Endothelial cell of umbilical vein (primary cell): ENCODE measurements at regions not wholly inside any gene's neighbourhood (a gene's known extent, or its start where the extent isn't known, plus 50 kb on each side); places are given as distances from the start of the nearest gene placed in this dataset.

Experiments
- BruUV-seq: library from RNA; stranded (reverse); fragments of 400-500 nt; replicated peaks from 2 replicates; lab custom pipeline; 2021; lab: Mats Ljungman, UMichigan
- CTCF ChIA-PET: fragments of 300-600, 350-600 bp; sonication (Branson Sonifier 250); formaldehyde crosslinking; loops from one replicate; lab custom pipeline; 2021; ENCODE audit warnings: antibody characterized with exemption, inconsistent platforms; lab: Charles Lee
- POLR2A ChIA-PET: fragments of 300-600, 350-600 bp; sonication (Branson Sonifier 250); formaldehyde crosslinking; loops from one replicate; lab custom pipeline; 2021; ENCODE audit warnings: antibody characterized with exemption, inconsistent platforms; lab: Charles Lee
- DNase-seq: peaks from one replicate; pipeline ENCODE4 v3.0.0-alpha.2; 2011; ENCODE audit warnings: low read depth, low spot score
- FAIRE-seq: peaks from 2 replicates; lab custom pipeline; 2011; peaks lifted over from hg19 to GRCh38; lab: Jason Lieb, UNC
- H2AFZ ChIP-seq: 2 replicates; pipeline ENCODE4 v1.6.0; 2012; ENCODE audit warnings: low read depth, low read length, control low read depth, inconsistent platforms
- H3K27ac ChIP-seq: 2 replicates; pipeline ENCODE4 v1.5.1; 2011; ENCODE audit warnings: low read depth, mild to moderate bottlenecking, control low read depth, low read length, moderate library complexity; ENCODE audit not compliant: insufficient read depth
- H3K27me3 ChIP-seq, 2 experiments: 2 replicates each; pipeline versions ENCODE4 v1.6.0 to v1.6.1; 2011; ENCODE audit warnings: low read length in 2 of 2, mixed read lengths in 1 of 2; ENCODE audit not compliant: control insufficient read depth in 2 of 2, insufficient read depth in 2 of 2
- H3K36me3 ChIP-seq, 2 experiments: 2 replicates in 1 of 2; 3 replicates in 1 of 2; pipeline ENCODE4 v1.5.1; 2011; ENCODE audit warnings: low read length in 2 of 2, mild to moderate bottlenecking in 1 of 2, moderate library complexity in 1 of 2; ENCODE audit not compliant: control insufficient read depth in 2 of 2, insufficient read depth in 2 of 2; ENCODE audit errors: extremely low read depth in 1 of 2
- H3K4me1 ChIP-seq: 3 replicates; pipeline ENCODE4 v1.5.1; 2011; ENCODE audit warnings: mild to moderate bottlenecking, low read length; ENCODE audit not compliant: control insufficient read depth, insufficient read depth; ENCODE audit errors: extremely low read depth
- H3K4me2 ChIP-seq: 2 replicates; pipeline ENCODE4 v1.6.1; 2011; ENCODE audit warnings: low read length, control low read depth, mixed read lengths; ENCODE audit not compliant: insufficient read depth
- H3K4me3 ChIP-seq, 3 experiments: fragments of 200-600 bp in 1 of 3; sonication (generic), shearing (Covaris generic) in 1 of 3; replicated peaks in 1 of 3; 2 replicates each; pipeline ENCODE4 v1.5.1; 2011 to 2016; ENCODE audit warnings: control low read depth in 3 of 3, low read length in 3 of 3, mild to moderate bottlenecking in 2 of 3, inconsistent platforms in 1 of 3, low read depth in 1 of 3, moderate library complexity in 1 of 3; ENCODE audit not compliant: insufficient read depth in 1 of 3
- H3K79me2 ChIP-seq: 2 replicates; pipeline ENCODE4 v1.6.0; 2012; ENCODE audit warnings: low read length, inconsistent platforms; ENCODE audit not compliant: control insufficient read depth, insufficient read depth
- H3K9ac ChIP-seq: replicated peaks from 2 replicates; pipeline ENCODE3; 2011; ENCODE audit warnings: low read length, control low read depth; ENCODE audit not compliant: insufficient read depth; ENCODE audit errors: extremely low read depth
- H3K9me1 ChIP-seq: replicated peaks from 3 replicates; pipeline ENCODE4 v1.6.0; 2011; ENCODE audit warnings: mild to moderate bottlenecking, low read length; ENCODE audit not compliant: control insufficient read depth, insufficient read depth; ENCODE audit errors: extremely low read depth
- H3K9me3 ChIP-seq: replicated peaks from 2 replicates; pipeline ENCODE4 v1.5.1; 2012; ENCODE audit warnings: low read length, inconsistent platforms; ENCODE audit not compliant: control insufficient read depth, insufficient read depth
- H4K20me1 ChIP-seq: replicated peaks from 2 replicates; pipeline ENCODE3; 2011; ENCODE audit warnings: mild to moderate bottlenecking, low read length; ENCODE audit not compliant: control insufficient read depth, insufficient read depth; ENCODE audit errors: extremely low read depth
- EZH2 ChIP-seq: IDR thresholded peaks from 2 replicates; pipeline ENCODE4 v1.6.1; 2012; ENCODE audit warnings: borderline replicate concordance, low read depth, mild to moderate bottlenecking, moderate library complexity, low read length, inconsistent platforms; ENCODE audit not compliant: severe bottlenecking
- FOS ChIP-seq: IDR thresholded peaks from 2 replicates; pipeline ENCODE4 v1.6.1; 2011; ENCODE audit warnings: mild to moderate bottlenecking, low read length, moderate library complexity, borderline replicate concordance; ENCODE audit not compliant: insufficient read depth
- GATA2 ChIP-seq: IDR thresholded peaks from 2 replicates; pipeline ENCODE4 v1.7.0; 2011; ENCODE audit warnings: low read depth, mild to moderate bottlenecking, moderate library complexity, mixed read lengths, low read length; ENCODE audit not compliant: insufficient read length, insufficient read depth
- JUN ChIP-seq: IDR thresholded peaks from 2 replicates; pipeline ENCODE4 v1.6.1; 2011; ENCODE audit warnings: borderline replicate concordance, low read depth; ENCODE audit not compliant: insufficient read length, insufficient read depth
- MYC ChIP-seq: IDR thresholded peaks from one replicate; pipeline ENCODE4 v1.6.1; 2011; ENCODE audit warnings: mild to moderate bottlenecking, low read depth, low read length
- POLR2A ChIP-seq: IDR thresholded peaks from 2 replicates; pipeline ENCODE4 v1.6.1; 2012; ENCODE audit warnings: low read depth, mild to moderate bottlenecking, control low read depth, low read length
- POLR2AphosphoS5 ChIP-seq: IDR thresholded peaks from 2 replicates; pipeline ENCODE4 v1.6.1; 2012; ENCODE audit warnings: low read depth, mild to moderate bottlenecking, control low read depth, low read length, moderate library complexity; ENCODE audit not compliant: insufficient read depth
- dilution Hi-C: fragments of 300-500 bp; cut with MboI; formaldehyde crosslinking; loops from one replicate; pipeline ENCODE4 v1.15.0; 2019; ENCODE audit warnings: low sequenced_read_pairs; ENCODE audit not compliant: extremely low pct_ligation_motif_present
- intact Hi-C: fragments of 100-400 bp; cut with micrococcal nuclease; formaldehyde crosslinking; loops from one replicate; pipeline ENCODE4 v1.10.0; 2022
- TF ChIP-seq, protein P1 (sequence below): IDR thresholded peaks from 2 replicates; pipeline ENCODE4 v1.6.1; 2011; ENCODE audit not compliant: insufficient read depth, insufficient read length
- TF ChIP-seq, protein P2 (sequence below), 2 donors: IDR thresholded peaks; 1 replicate in 1 of 2; 2 replicates in 1 of 2; pipeline ENCODE4 v1.5.1; 2011; ENCODE audit warnings: low read length in 2 of 2, mild to moderate bottlenecking in 2 of 2, moderate library complexity in 2 of 2, control low read depth in 1 of 2, inconsistent platforms in 1 of 2, low read depth in 1 of 2; ENCODE audit not compliant: insufficient read depth in 1 of 2; ENCODE audit errors: extremely low read depth in 1 of 2

DNA sequence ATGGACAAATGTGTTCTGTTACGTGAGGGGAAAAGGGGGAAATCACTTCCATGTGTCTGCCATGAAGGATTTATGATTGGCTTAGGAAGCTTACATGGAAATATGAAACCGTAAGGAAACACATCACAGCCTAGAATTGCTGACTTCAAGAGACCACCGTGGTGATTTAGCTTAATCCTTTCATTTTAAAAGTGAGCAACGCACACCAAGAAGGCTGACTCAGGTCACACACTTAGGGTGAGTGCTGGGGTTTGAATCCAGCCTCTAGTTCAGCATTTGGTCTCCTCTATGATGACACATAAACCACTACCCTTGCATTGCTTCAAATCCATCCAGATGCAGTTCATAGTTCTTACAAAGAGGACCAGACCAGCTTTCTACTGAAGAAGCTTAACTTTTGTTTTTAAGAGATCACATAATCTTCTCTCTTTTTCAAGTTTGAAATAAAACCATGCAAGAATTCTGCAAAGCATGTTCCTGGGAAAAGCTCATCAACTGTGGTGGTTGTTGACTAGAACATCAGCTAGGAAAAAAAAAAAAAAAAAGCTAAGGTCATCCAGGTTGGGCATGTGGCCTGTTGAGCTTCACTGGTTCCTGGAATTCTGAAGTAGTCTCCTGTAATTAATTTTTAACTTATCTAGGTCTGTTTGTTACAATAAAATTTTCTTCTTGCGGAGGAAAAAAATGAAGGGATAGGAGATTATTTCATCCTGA, 60.2 kb upstream of the KL start:
- Histone ChIP-seq H3K27me3 (peaks cover 6 to 20% of the 10 kb centered on the region in 2 experiments), H2AFZ (no peak overlapping the region), H3K9me1 (no peaks in the 10 kb centered on the region), H3K4me3 (no peak overlapping the region), H3K27ac (no peak overlapping the region), H3K4me1 (no peaks in the 10 kb centered on the region), H3K36me3 (no peaks in the 10 kb centered on the region), H3K4me2 (no peak overlapping the region), H3K79me2 (no peaks in the 10 kb centered on the region), H4K20me1 (no peaks in the 10 kb centered on the region), H3K9me3 (no peaks in the 10 kb centered on the region), H3K9ac (no peak overlapping the region)
- intact Hi-C loops, result no loop called here
- no peak for TF ChIP-seq MYC
- TF ChIP-seq, protein P1, sequence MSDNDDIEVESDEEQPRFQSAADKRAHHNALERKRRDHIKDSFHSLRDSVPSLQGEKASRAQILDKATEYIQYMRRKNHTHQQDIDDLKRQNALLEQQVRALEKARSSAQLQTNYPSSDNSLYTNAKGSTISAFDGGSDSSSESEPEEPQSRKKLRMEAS, result no peak
- TF ChIP-seq EZH2, result no peak
- no peak for TF ChIP-seq POLR2AphosphoS5
- no peak for TF ChIP-seq JUN
- TF ChIP-seq GATA2, result no peak
- no peak for TF ChIP-seq POLR2A
- TF ChIP-seq, protein P2, sequence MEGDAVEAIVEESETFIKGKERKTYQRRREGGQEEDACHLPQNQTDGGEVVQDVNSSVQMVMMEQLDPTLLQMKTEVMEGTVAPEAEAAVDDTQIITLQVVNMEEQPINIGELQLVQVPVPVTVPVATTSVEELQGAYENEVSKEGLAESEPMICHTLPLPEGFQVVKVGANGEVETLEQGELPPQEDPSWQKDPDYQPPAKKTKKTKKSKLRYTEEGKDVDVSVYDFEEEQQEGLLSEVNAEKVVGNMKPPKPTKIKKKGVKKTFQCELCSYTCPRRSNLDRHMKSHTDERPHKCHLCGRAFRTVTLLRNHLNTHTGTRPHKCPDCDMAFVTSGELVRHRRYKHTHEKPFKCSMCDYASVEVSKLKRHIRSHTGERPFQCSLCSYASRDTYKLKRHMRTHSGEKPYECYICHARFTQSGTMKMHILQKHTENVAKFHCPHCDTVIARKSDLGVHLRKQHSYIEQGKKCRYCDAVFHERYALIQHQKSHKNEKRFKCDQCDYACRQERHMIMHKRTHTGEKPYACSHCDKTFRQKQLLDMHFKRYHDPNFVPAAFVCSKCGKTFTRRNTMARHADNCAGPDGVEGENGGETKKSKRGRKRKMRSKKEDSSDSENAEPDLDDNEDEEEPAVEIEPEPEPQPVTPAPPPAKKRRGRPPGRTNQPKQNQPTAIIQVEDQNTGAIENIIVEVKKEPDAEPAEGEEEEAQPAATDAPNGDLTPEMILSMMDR (IDR thresholded peaks at IDR 0.05; ENCODE audit: extremely low read depth in 1 of 2, insufficient read depth in 1 of 2, low read depth in 1 of 2, low read length in 2 of 2), result no peak
- no peak for TF ChIP-seq FOS
- ChIA-PET CTCF (interaction anchor here (0.8 to 1.0 kb wide), 3 partner anchors 9 to 18 kb away, joined by 3 to 4 read pairs (median 3); no protein-coding TSS in a partner anchor), POLR2A (no interaction called here)
- BruUV-seq, result no TSS peak
- FAIRE-seq (no peak), DNase-seq (no peak)
- dilution Hi-C loops, result no loop called here
